AG04449 (cell line): ENCODE measurements at regions not wholly inside any gene's neighbourhood (a gene's known extent, or its start where the extent isn't known, plus 50 kb on each side); places are given as distances from the start of the nearest gene placed in this dataset.
A peak's percentile ranks its signal among the peaks of the same experiment; 100 is the strongest.
"Not testable (repeated sequence)": the region's sequence is repeated elsewhere in the genome, so short reads cannot be mapped to it uniquely, and the experiment has no call there.

ENCODE experiments used
- CTCF ChIA-PET: fragments of 350-600 bp; formaldehyde crosslinking; extraction: SDS; loops from one replicate; lab custom pipeline; 2021; ENCODE audit warnings: antibody characterized with exemption; lab: Yijun Ruan, JAX
- POLR2A ChIA-PET: fragments of 400-600, 350-600 bp; formaldehyde crosslinking; extraction: SDS; loops from one replicate; lab custom pipeline; 2020; ENCODE audit warnings: antibody characterized with exemption, inconsistent platforms; lab: Yijun Ruan, JAX
- DNase-seq: peaks from one replicate; pipeline ENCODE4 v3.0.0-alpha.2; 2010; ENCODE audit warnings: low read depth, low spot score
- H3K4me3 ChIP-seq: 2 replicates; pipeline ENCODE4 v1.5.1; 2011; ENCODE audit warnings: low read depth, mild to moderate bottlenecking, control low read depth, low read length
- TF ChIP-seq, protein P1 (sequence below): IDR thresholded peaks from one replicate; pipeline ENCODE4 v1.5.1; 2011; ENCODE audit warnings: mild to moderate bottlenecking, moderate library complexity, low read length, control low read depth, inconsistent platforms; ENCODE audit not compliant: insufficient read depth; ENCODE audit errors: missing control alignments

GRCh38 chr4:3877236-3877635 is 111.1 kb downstream of the ADRA2C start:
- no peak for DNase-seq

GRCh38 chr4:3877868-3878267 is 111.7 kb downstream of the ADRA2C start:
- DNase-seq = no peak
- TF ChIP-seq, protein P1, sequence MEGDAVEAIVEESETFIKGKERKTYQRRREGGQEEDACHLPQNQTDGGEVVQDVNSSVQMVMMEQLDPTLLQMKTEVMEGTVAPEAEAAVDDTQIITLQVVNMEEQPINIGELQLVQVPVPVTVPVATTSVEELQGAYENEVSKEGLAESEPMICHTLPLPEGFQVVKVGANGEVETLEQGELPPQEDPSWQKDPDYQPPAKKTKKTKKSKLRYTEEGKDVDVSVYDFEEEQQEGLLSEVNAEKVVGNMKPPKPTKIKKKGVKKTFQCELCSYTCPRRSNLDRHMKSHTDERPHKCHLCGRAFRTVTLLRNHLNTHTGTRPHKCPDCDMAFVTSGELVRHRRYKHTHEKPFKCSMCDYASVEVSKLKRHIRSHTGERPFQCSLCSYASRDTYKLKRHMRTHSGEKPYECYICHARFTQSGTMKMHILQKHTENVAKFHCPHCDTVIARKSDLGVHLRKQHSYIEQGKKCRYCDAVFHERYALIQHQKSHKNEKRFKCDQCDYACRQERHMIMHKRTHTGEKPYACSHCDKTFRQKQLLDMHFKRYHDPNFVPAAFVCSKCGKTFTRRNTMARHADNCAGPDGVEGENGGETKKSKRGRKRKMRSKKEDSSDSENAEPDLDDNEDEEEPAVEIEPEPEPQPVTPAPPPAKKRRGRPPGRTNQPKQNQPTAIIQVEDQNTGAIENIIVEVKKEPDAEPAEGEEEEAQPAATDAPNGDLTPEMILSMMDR = no peak
- H3K4me3 ChIP-seq = no peak overlapping the region
- CTCF ChIA-PET = interaction anchor here (0.7 to 1.4 kb wide), 3 partner anchors 12 to 397 kb away, joined by 3 to 4 read pairs (median 3); no protein-coding TSS in a partner anchor
- POLR2A ChIA-PET = no interaction called here

More at GRCh38 chr4:3877236-3877635, 111.1 kb downstream of the ADRA2C start:
- TF ChIP-seq, protein P1 = no peak
- POLR2A ChIA-PET = no interaction called here
- H3K4me3 ChIP-seq = no peak overlapping the region
- CTCF ChIA-PET = interaction anchor here (1.0 to 1.4 kb wide), 2 partner anchors 396 to 433 kb away, joined by 3 to 4 read pairs; no protein-coding TSS in a partner anchor

- TF ChIP-seq, protein P1 = no peak
- H3K4me3 ChIP-seq = no peak overlapping the region
- no peak for DNase-seq
- ChIA-PET POLR2A (no interaction called here), CTCF (interaction anchor here (1.3 to 1.4 kb wide), 2 partner anchors 13 to 398 kb away, joined by 3 to 4 read pairs; no protein-coding TSS in a partner anchor)
Measured at GRCh38 chr4:3878678-3879077, 112.5 kb downstream of the ADRA2C start.

GRCh38 chr4:3879681-3880614 is 113.8 kb downstream of the ADRA2C start:
- TF ChIP-seq, protein P1 = no peak
- no peak for DNase-seq
- POLR2A ChIA-PET = interaction anchor here (0.7 kb wide), 1 partner anchor 1838 kb away, joined by 3 read pairs; no protein-coding TSS in a partner anchor
- CTCF ChIA-PET = interaction anchor here (0.8 to 1.7 kb wide), 13 partner anchors 8 to 687 kb away, joined by 3 to 6 read pairs (median 4); no protein-coding TSS in a partner anchor
- no peak overlapping the region for H3K4me3 ChIP-seq

DNA sequence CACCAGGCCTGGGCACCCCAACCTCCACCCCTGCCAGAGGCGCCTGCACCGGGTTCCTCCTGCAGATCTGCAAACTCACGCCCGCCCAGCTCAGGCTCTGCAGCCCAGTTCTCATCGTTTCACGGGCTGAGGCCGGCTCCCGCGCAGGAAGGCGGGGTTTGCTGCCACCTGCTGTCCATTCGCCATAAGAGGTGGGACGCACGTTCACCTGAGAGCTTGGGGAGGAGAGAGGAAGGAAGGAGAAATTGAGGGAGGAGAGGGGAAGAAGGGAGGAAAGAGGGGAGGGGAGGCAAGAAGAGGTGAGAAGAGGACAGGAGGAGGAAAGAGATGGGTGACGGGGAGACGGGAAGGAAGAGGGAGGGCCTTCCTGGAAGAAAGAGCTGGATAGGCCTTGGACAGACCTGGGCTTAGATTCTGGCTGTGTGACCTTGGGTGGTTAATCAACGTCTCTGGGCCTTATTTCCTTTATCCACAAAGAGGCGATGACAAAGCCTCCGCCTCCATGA is 114.5 kb downstream of the ADRA2C start:
- ChIA-PET POLR2A (interaction anchor here (0.7 kb wide), 1 partner anchor 1837 kb away, joined by 3 read pairs; no protein-coding TSS in a partner anchor), CTCF (interaction anchor here (0.7 to 1.7 kb wide), 18 partner anchors 8 to 687 kb away, joined by 3 to 6 read pairs (median 4); no protein-coding TSS in a partner anchor)
- no peak overlapping the region for H3K4me3 ChIP-seq
- TF ChIP-seq, protein P1 = peak; percentile 83
- DNase-seq = no peak

DNA sequence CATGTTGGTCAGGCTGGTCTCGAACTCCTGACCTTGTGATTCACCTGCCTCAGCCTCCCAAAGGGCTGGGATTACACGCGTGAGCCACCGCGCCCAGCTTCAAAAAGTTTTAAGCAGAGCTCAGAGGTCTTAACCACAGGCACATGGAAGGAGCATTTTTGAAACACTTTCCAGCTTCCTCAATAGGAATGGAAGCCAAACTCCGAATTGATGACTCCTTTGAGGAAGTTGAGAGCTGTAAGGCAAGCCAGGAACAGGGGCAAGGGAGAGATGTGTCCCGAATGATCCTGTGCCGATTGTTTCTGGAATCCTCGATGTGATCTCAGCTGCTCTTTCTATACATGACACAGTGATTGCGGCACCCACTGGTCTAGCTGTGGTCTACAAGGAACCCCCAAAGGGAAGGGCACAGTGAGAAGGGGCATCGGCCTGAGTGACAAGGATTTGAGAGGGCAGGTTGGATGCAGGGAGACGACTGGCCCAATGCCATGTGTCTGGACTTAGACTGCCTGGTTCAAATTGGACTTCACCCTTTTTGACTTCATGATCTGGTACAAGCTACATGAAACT is 116.2 kb downstream of the ADRA2C start:
- CTCF ChIA-PET, DNase-seq, POLR2A ChIA-PET, H3K4me3 ChIP-seq: not testable (repeated sequence)

- H3K4me3 ChIP-seq, DNase-seq, POLR2A ChIA-PET, CTCF ChIA-PET: not testable (repeated sequence)
Measured at GRCh38 chr4:3884261-3884660, 118.1 kb downstream of the ADRA2C start.
